H1 (cell line): ENCODE measurements at regions not wholly inside any gene's neighbourhood (a gene's known extent, or its start where the extent isn't known, plus 50 kb on each side); places are given as distances from the start of the nearest gene placed in this dataset.

ENCODE experiments used
- CTCF ChIA-PET: fragments of 300-600 bp; sonication (Branson Sonifier 250); formaldehyde crosslinking; loops from one replicate; lab custom pipeline; 2021; ENCODE audit not compliant: partially characterized antibody; lab: Charles Lee
- POLR2A ChIA-PET: fragments of 300-600 bp; sonication (Branson Sonifier 250); formaldehyde crosslinking; loops from one replicate; lab custom pipeline; 2021; ENCODE audit warnings: inconsistent platforms; ENCODE audit not compliant: partially characterized antibody; lab: Charles Lee
- DNase-seq, 2 experiments: peaks; one replicate each; pipeline versions ENCODE4 v3.0.0 to v3.0.0-alpha.2; 2010 to 2022; ENCODE audit warnings: low spot score in 2 of 2, low read depth in 1 of 2, mixed read lengths in 1 of 2
- FAIRE-seq: peaks from 2 replicates; lab custom pipeline; 2011; peaks lifted over from hg19 to GRCh38; lab: Jason Lieb, UNC
- H2AFZ ChIP-seq: 2 replicates; pipeline ENCODE4 v1.8.1; 2012; ENCODE audit warnings: low read length, inconsistent platforms
- H2AK5ac ChIP-seq: 2 replicates; pipeline ENCODE4 v1.6.1; 2013; ENCODE audit warnings: low read depth, low read length
- H2BK120ac ChIP-seq: replicated peaks from 2 replicates; pipeline ENCODE3; 2013; ENCODE audit warnings: low read depth, low read length, inconsistent platforms
- H2BK12ac ChIP-seq: 2 replicates; pipeline ENCODE4 v1.6.1; 2013; ENCODE audit warnings: low read depth, low read length
- H2BK15ac ChIP-seq: 2 replicates; pipeline ENCODE4 v1.6.1; 2013; ENCODE audit warnings: low read length
- H2BK20ac ChIP-seq: 2 replicates; pipeline ENCODE4 v1.6.1; 2013; ENCODE audit warnings: low read length
- H2BK5ac ChIP-seq: 2 replicates; pipeline ENCODE4 v1.6.1; 2013; ENCODE audit warnings: low read depth, low read length
- H3K14ac ChIP-seq: 2 replicates; pipeline ENCODE4 v1.6.1; 2013; ENCODE audit warnings: inconsistent platforms; ENCODE audit not compliant: insufficient read length
- H3K18ac ChIP-seq: 2 replicates; pipeline ENCODE4 v1.6.1; 2013; ENCODE audit warnings: low read length; ENCODE audit errors: extremely low read depth
- H3K23ac ChIP-seq: 2 replicates; pipeline ENCODE4 v1.6.1; 2013; ENCODE audit warnings: inconsistent platforms; ENCODE audit not compliant: insufficient read length
- H3K23me2 ChIP-seq: 2 replicates; pipeline ENCODE4 v1.6.1; 2013; ENCODE audit warnings: low read depth, low read length
- H3K27ac ChIP-seq: 2 replicates; pipeline ENCODE4 v1.6.1; 2011; ENCODE audit warnings: low read depth, low read length, inconsistent platforms
- H3K27me3 ChIP-seq, 4 experiments: replicated peaks in 1 of 4; 1 replicate in 1 of 4; 2 replicates in 3 of 4; pipeline versions ENCODE4 v1.6.1 to v1.8.1; 2011 to 2013; ENCODE audit warnings: low read length in 3 of 4, mild to moderate bottlenecking in 3 of 4, inconsistent platforms in 2 of 4, mixed read lengths in 2 of 4, moderate library complexity in 1 of 4; ENCODE audit not compliant: control insufficient read depth in 3 of 4, insufficient read depth in 3 of 4; ENCODE audit errors: extremely low read depth in 1 of 4
- H3K36me3 ChIP-seq, 4 experiments: 2 replicates each; pipeline versions ENCODE4 v1.6.1 to v1.8.1; 2011 to 2013; ENCODE audit warnings: mild to moderate bottlenecking in 4 of 4, low read length in 3 of 4, moderate library complexity in 2 of 4, control low read depth in 1 of 4, inconsistent platforms in 1 of 4; ENCODE audit not compliant: insufficient read depth in 4 of 4, control insufficient read depth in 2 of 4
- H3K4ac ChIP-seq: replicated peaks from 2 replicates; pipeline ENCODE3; 2013; ENCODE audit warnings: low read length, low read depth, mixed read lengths, inconsistent platforms; ENCODE audit not compliant: insufficient read length
- H3K4me1 ChIP-seq, 4 experiments: replicated peaks in 1 of 4; 1 replicate in 1 of 4; 2 replicates in 3 of 4; pipeline versions ENCODE4 v1.6.1 to v1.8.1; 2011 to 2013; ENCODE audit warnings: low read length in 3 of 4, inconsistent platforms in 2 of 4, mixed read lengths in 1 of 4; ENCODE audit not compliant: insufficient read depth in 4 of 4, control insufficient read depth in 3 of 4
- H3K4me2 ChIP-seq, 2 experiments: 2 replicates each; pipeline versions ENCODE4 v1.6.1 to v1.8.1; 2011 to 2013; ENCODE audit warnings: low read depth in 2 of 2, low read length in 2 of 2, control low read depth in 1 of 2, inconsistent platforms in 1 of 2, mild to moderate bottlenecking in 1 of 2; ENCODE audit not compliant: insufficient read depth in 1 of 2
- H3K4me3 ChIP-seq, 4 experiments: fragments of 200-600, 300-600 bp in 1 of 4; sonication (generic), shearing (Covaris generic), sonication (Bioruptor Twin) in 1 of 4; 2 replicates each; pipeline versions ENCODE4 v1.5.1 to v1.8.1; 2011 to 2016; ENCODE audit warnings: low read length in 4 of 4, low read depth in 3 of 4, control low read depth in 2 of 4, inconsistent platforms in 2 of 4, mild to moderate bottlenecking in 2 of 4, mixed read lengths in 1 of 4, moderate library complexity in 1 of 4; ENCODE audit not compliant: insufficient read depth in 2 of 4; ENCODE audit errors: extremely low read depth in 1 of 4
- H3K56ac ChIP-seq: replicated peaks from 2 replicates; pipeline ENCODE3; 2013; ENCODE audit warnings: low read depth, mild to moderate bottlenecking, mixed read lengths, low read length, inconsistent platforms; ENCODE audit not compliant: insufficient read length
- H3K79me1 ChIP-seq: 2 replicates; pipeline ENCODE4 v1.6.1; 2013; ENCODE audit warnings: low read depth, low read length, control low read depth
- H3K79me2 ChIP-seq, 2 experiments: 2 replicates each; pipeline versions ENCODE4 v1.6.1 to v1.8.1; 2012 to 2013; ENCODE audit warnings: low read length in 2 of 2, mild to moderate bottlenecking in 2 of 2, inconsistent platforms in 1 of 2; ENCODE audit not compliant: insufficient read depth in 2 of 2, control insufficient read depth in 1 of 2
- H3K9ac ChIP-seq, 4 experiments: replicated peaks in 1 of 4; 1 replicate in 1 of 4; 2 replicates in 3 of 4; pipeline versions ENCODE4 v1.6.1 to v1.8.1; 2011 to 2013; ENCODE audit warnings: low read depth in 3 of 4, low read length in 3 of 4, control low read depth in 2 of 4, mild to moderate bottlenecking in 2 of 4, moderate library complexity in 2 of 4, inconsistent platforms in 1 of 4; ENCODE audit errors: extremely low read depth in 1 of 4
- H3K9me3 ChIP-seq, 2 experiments: 2 replicates each; pipeline versions ENCODE4 v1.6.1 to v1.8.1; 2012 to 2013; ENCODE audit warnings: mild to moderate bottlenecking in 2 of 2, moderate library complexity in 2 of 2, control low read depth in 1 of 2, inconsistent platforms in 1 of 2, low read depth in 1 of 2, low read length in 1 of 2, mixed read lengths in 1 of 2; ENCODE audit not compliant: insufficient read depth in 2 of 2
- H4K20me1 ChIP-seq, 2 experiments: replicated peaks in 1 of 2; 2 replicates each; pipeline versions ENCODE3 to v1.8.1; 2011 to 2013; ENCODE audit warnings: inconsistent platforms in 2 of 2, low read length in 2 of 2, mild to moderate bottlenecking in 1 of 2; ENCODE audit not compliant: insufficient read depth in 2 of 2, control insufficient read depth in 1 of 2
- H4K5ac ChIP-seq: 2 replicates; pipeline ENCODE4 v1.6.1; 2013; ENCODE audit warnings: low read length, low read depth, mixed read lengths, inconsistent platforms; ENCODE audit not compliant: insufficient read length
- H4K8ac ChIP-seq: 2 replicates; pipeline ENCODE4 v1.8.0; 2013; ENCODE audit warnings: mild to moderate bottlenecking, moderate library complexity, low read length, inconsistent platforms; ENCODE audit not compliant: insufficient read depth; ENCODE audit errors: extremely low read depth
- H4K91ac ChIP-seq: replicated peaks from 2 replicates; pipeline ENCODE3; 2013; ENCODE audit warnings: low read length, mixed read lengths, inconsistent platforms; ENCODE audit not compliant: insufficient read length
- ATF2 ChIP-seq: IDR thresholded peaks from 2 replicates; pipeline ENCODE4 v1.6.1; 2012; ENCODE audit warnings: low read length, inconsistent platforms
- CHD1 ChIP-seq: IDR thresholded peaks from 2 replicates; pipeline ENCODE4 v1.6.1; 2012; ENCODE audit warnings: low read depth, low read length, improper control_type of control experiment
- EGR1 ChIP-seq: IDR thresholded peaks from 2 replicates; pipeline ENCODE4 v1.6.1; 2011; ENCODE audit warnings: low read depth, low read length, borderline replicate concordance
- KDM1A ChIP-seq: fragments of 200-600, 300-600 bp; sonication (generic); IDR thresholded peaks from 2 replicates; pipeline ENCODE4 v1.7.1; 2016; ENCODE audit warnings: mild to moderate bottlenecking, low read length, borderline replicate concordance
- NANOG ChIP-seq: IDR thresholded peaks from 2 replicates; pipeline ENCODE4 v1.6.1; 2011; ENCODE audit warnings: low read length, low read depth, mild to moderate bottlenecking, inconsistent platforms; ENCODE audit not compliant: insufficient read depth, poor library complexity, severe bottlenecking
- NRF1 ChIP-seq: IDR thresholded peaks from 2 replicates; pipeline ENCODE4 v1.6.1; 2011; ENCODE audit warnings: mild to moderate bottlenecking, low read depth, low read length, improper control_type of control experiment
- PHF8 ChIP-seq: fragments of 200-600 bp; sonication (generic); conservative IDR thresholded peaks from 2 replicates; pipeline ENCODE4 v1.7.1; 2012; ENCODE audit warnings: low read depth, mild to moderate bottlenecking, inconsistent platforms, low read length, moderate library complexity
- POLR2AphosphoS5 ChIP-seq: IDR thresholded peaks from 2 replicates; pipeline ENCODE4 v1.6.1; 2011; ENCODE audit warnings: low read depth, low read length
- RFX5 ChIP-seq: IDR thresholded peaks from 2 replicates; pipeline ENCODE4 v1.6.1; 2011; ENCODE audit warnings: low read depth, low read length, improper control_type of control experiment, borderline replicate concordance
- SAP30 ChIP-seq: fragments of 300-600 bp; sonication (generic); IDR thresholded peaks from 2 replicates; pipeline ENCODE4 v1.7.1; 2012; ENCODE audit warnings: low read length, moderate library complexity, mild to moderate bottlenecking, inconsistent platforms; ENCODE audit not compliant: insufficient read depth, insufficient replicate concordance
- ZNF274 ChIP-seq: IDR thresholded peaks from 2 replicates; pipeline ENCODE4 v1.7.0; 2012; ENCODE audit warnings: low read length, borderline replicate concordance; ENCODE audit errors: extremely low read depth
- WGBS, 2 experiments: shearing (Covaris generic) in 1 of 2; methylation state at CpG; one replicate each; pipeline versions ENCODE4 v1.1.6 to v1.1.7; 2013 to 2015; ENCODE audit warnings: low lambda C conversion rate in 2 of 2, mixed read lengths in 2 of 2, inconsistent platforms in 1 of 2, low coverage in 1 of 2, missing lambda C conversion rate in 1 of 2; ENCODE audit not compliant: insufficient replicate concordance in 2 of 2, insufficient coverage in 1 of 2, insufficient read length in 1 of 2; ENCODE audit errors: extremely low coverage in 1 of 2, missing lambda C conversion rate in 1 of 2; 5-methylcytosine and 5-hydroxymethylcytosine counted together
- TF ChIP-seq, protein P1 (sequence below): IDR thresholded peaks from 2 replicates; pipeline ENCODE4 v1.6.1; 2012; ENCODE audit warnings: inconsistent platforms

DNA sequence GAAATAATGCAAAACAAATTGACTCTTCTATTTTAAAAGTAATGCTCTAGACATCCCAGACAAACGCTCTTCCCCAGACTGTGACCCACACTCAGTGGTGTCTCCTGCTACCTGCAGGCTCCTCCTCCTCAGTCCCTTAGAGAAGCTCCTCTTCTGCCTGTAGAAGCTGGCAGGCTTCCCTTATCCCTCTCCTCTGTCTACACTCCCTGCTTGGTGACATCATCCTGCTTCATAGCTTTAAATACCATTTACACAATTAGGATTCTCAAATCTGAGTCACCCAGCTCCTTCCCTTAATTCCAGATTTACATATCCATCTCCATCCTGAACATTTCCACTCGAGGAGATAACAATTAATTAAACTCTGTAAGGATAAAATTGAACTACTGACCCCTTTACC is 167.9 kb downstream of the FBXO15 start:
- FAIRE-seq = no peak
- H3K23me2 ChIP-seq = no peaks in the 10 kb centered on the region
- 53% methylated on average over 2 of the region's 2 CpGs; no CpG with 5 or more reads in 1 of the 2 experiments for WGBS, 2 experiments
- TF ChIP-seq, protein P1, sequence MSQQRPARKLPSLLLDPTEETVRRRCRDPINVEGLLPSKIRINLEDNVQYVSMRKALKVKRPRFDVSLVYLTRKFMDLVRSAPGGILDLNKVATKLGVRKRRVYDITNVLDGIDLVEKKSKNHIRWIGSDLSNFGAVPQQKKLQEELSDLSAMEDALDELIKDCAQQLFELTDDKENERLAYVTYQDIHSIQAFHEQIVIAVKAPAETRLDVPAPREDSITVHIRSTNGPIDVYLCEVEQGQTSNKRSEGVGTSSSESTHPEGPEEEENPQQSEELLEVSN = no peak
- TF ChIP-seq ZNF274 = no peak
- no peak for TF ChIP-seq NANOG
- no peak for TF ChIP-seq CHD1
- TF ChIP-seq EGR1 = no peak
- no peak for TF ChIP-seq ATF2
- TF ChIP-seq POLR2AphosphoS5 = no peak
- TF ChIP-seq PHF8 = no peak
- no peak for TF ChIP-seq KDM1A
- no peak for TF ChIP-seq SAP30
- no peak for TF ChIP-seq NRF1
- TF ChIP-seq RFX5 = no peak

More for the DNA sequence above, 167.9 kb downstream of the FBXO15 start:
- POLR2A ChIA-PET = no interaction called here
- Histone ChIP-seq H2AK5ac (no peak overlapping the region), H3K4me2 (no peak overlapping the region), H2AFZ (no peak overlapping the region), H3K4me1 (peaks cover 0 to 4% (median 3%) of the 10 kb centered on the region in 4 experiments; a peak in 3 of 7 replicates), H2BK120ac (no peak overlapping the region), H3K27me3 (no peaks in the 10 kb centered on the region), H3K9me3 (no peaks in the 10 kb centered on the region), H4K5ac (no peak overlapping the region), H2BK20ac (no peak overlapping the region), H4K20me1 (no peaks in the 10 kb centered on the region), H3K56ac (no peak overlapping the region), H3K36me3 (no peaks in the 10 kb centered on the region), H3K9ac (no peak overlapping the region), H3K79me2 (no peaks in the 10 kb centered on the region), H4K8ac (no peak overlapping the region), H3K18ac (no peak overlapping the region), H2BK15ac (0 out of 2 replicates have a peak overlapping the region, but pooled peaks have one; percentile 61), H4K91ac (no peak overlapping the region), H3K23ac (no peak overlapping the region), H2BK5ac (no peak overlapping the region), H3K79me1 (no peaks in the 10 kb centered on the region), H3K27ac (no peak overlapping the region), H2BK12ac (no peak overlapping the region), H3K4ac (no peak overlapping the region), H3K4me3 (no peak overlapping the region), H3K14ac (no peak overlapping the region)
- DNase-seq = no peak
- CTCF ChIA-PET = interaction anchor here (0.7 to 3.5 kb wide), 26 partner anchors 8 to 1217 kb away, joined by 3 to 22 read pairs (median 4); no protein-coding TSS in a partner anchor
